Tibial nerve (tissue), 4 donors: ENCODE measurements at regions not wholly inside any gene's neighbourhood (a gene's known extent, or its start where the extent isn't known, plus 50 kb on each side); places are given as distances from the start of the nearest gene placed in this dataset.
A peak's percentile ranks its signal among the peaks of the same experiment; 100 is the strongest.
"Not testable (repeated sequence)": the region's sequence is repeated elsewhere in the genome, so short reads cannot be mapped to it uniquely, and the experiment has no call there.

ENCODE experiments used
- DNase-seq, 2 donors: peaks; one replicate each; pipeline ENCODE4 v3.0.0-alpha.2; 2019; ENCODE audit warnings: low spot score in 2 of 2
- H3K27ac ChIP-seq, 4 donors: fragments of 200-600 bp; sonication (generic) in 3 of 4; one replicate each; pipeline ENCODE4 v1.5.1; 2017 to 2019; ENCODE audit warnings: mild to moderate bottlenecking in 1 of 4
- H3K27me3 ChIP-seq, 2 donors: fragments of 200-600 bp; sonication (generic) in 1 of 2; one replicate each; pipeline versions ENCODE4 v1.5.1 to v1.6.0; 2017 to 2019
- H3K36me3 ChIP-seq, 3 donors: fragments of 200-600 bp; sonication (generic); one replicate each; pipeline ENCODE4 v1.5.1; 2018 to 2019
- H3K4me1 ChIP-seq, 4 donors: fragments of 200-600 bp; sonication (generic) in 3 of 4; one replicate each; pipeline ENCODE4 v1.5.1; 2017 to 2019
- H3K4me3 ChIP-seq, 4 donors: fragments of 200-600 bp; sonication (generic) in 3 of 4; one replicate each; pipeline ENCODE4 v1.5.1; 2017 to 2019; ENCODE audit warnings: mild to moderate bottlenecking in 1 of 4, moderate library complexity in 1 of 4
- H3K9me3 ChIP-seq, 4 donors: fragments of 200-600 bp; sonication (generic) in 3 of 4; one replicate each; pipeline ENCODE4 v1.5.1; 2017 to 2019
- CTCF ChIP-seq, 5 experiments: fragments of 200-600 bp in 3 of 5; fragments of 450-650 bp in 2 of 5; sonication (generic) in 3 of 5; IDR thresholded peaks; one replicate each; pipeline ENCODE4 v1.5.1; 2016 to 2019; ENCODE audit warnings: antibody characterized with exemption in 5 of 5, mild to moderate bottlenecking in 3 of 5, moderate library complexity in 2 of 5
- EP300 ChIP-seq, 2 donors: sonication (generic); formaldehyde crosslinking; IDR thresholded peaks; one replicate each; pipeline ENCODE4 v1.6.1; 2017; ENCODE audit warnings: antibody characterized with exemption in 2 of 2, mild to moderate bottlenecking in 1 of 2
- POLR2A ChIP-seq, 2 donors: fragments of 450-650 bp; IDR thresholded peaks; one replicate each; pipeline ENCODE4 v1.6.1; 2017; ENCODE audit warnings: antibody characterized with exemption in 2 of 2, mild to moderate bottlenecking in 2 of 2, moderate library complexity in 2 of 2
- WGBS, 2 donors: methylation state at CpG; one replicate each; pipeline ENCODE4 v1.1.5; 2018; 5-methylcytosine and 5-hydroxymethylcytosine counted together

GRCh38 chr18:10148189-10148929 is 234.5 kb downstream of the VAPA start:
- DNase-seq, result no peak
- 90 to 96% methylated on average over 8 of the region's 8 CpGs for WGBS, 2 donors
- Histone ChIP-seq H3K4me3 (no peak overlapping the region), H3K4me1 (peaks cover 0 to 10% (median 0%) of the 10 kb centered on the region in 4 donors), H3K27me3 (no peaks in the 10 kb centered on the region), H3K9me3 (no peaks in the 10 kb centered on the region), H3K36me3 (no peaks in the 10 kb centered on the region), H3K27ac (no peak overlapping the region)
- TF ChIP-seq CTCF (IDR thresholded peaks at IDR 0.05) (no peak), POLR2A (IDR thresholded peaks at IDR 0.05) (no peak), EP300 (IDR thresholded peaks at IDR 0.05) (no peak)

GRCh38 chr18:10149768-10150556 is 236.1 kb downstream of the VAPA start:
- peaks cover 0 to 4% (median 0%) of the 10 kb centered on the region in 4 donors for H3K4me1 ChIP-seq
- no peak for DNase-seq
- no peaks in the 10 kb centered on the region for H3K36me3 ChIP-seq
- H3K27ac ChIP-seq, result no peak overlapping the region
- TF ChIP-seq EP300 (IDR thresholded peaks at IDR 0.05), result no peak
- no peak for TF ChIP-seq CTCF (IDR thresholded peaks at IDR 0.05)
- TF ChIP-seq POLR2A (IDR thresholded peaks at IDR 0.05), result no peak
- no peaks in the 10 kb centered on the region for H3K9me3 ChIP-seq
- 88 to 92% methylated on average over 9 of the region's 9 CpGs for WGBS, 2 donors
- H3K27me3 ChIP-seq, result no peaks in the 10 kb centered on the region
- H3K4me3 ChIP-seq, result no peak overlapping the region

- not testable (repeated sequence) for H3K36me3 ChIP-seq, H3K9me3 ChIP-seq, H3K4me1 ChIP-seq, DNase-seq, H3K27me3 ChIP-seq, H3K4me3 ChIP-seq, H3K27ac ChIP-seq
- 69 to 77% methylated on average over 17 of the region's 17 CpGs for WGBS, 2 donors
Observed at GRCh38 chr18:10150576-10150975, 236.8 kb downstream of the VAPA start.

GRCh38 chr18:10152475-10152874 is 238.7 kb downstream of the VAPA start:
- H3K9me3 ChIP-seq, result peaks cover 0 to 3% (median 0%) of the 10 kb centered on the region in 4 donors
- peaks cover 0 to 4% (median 0%) of the 10 kb centered on the region in 4 donors for H3K4me1 ChIP-seq
- no peaks in the 10 kb centered on the region for H3K36me3 ChIP-seq
- no peak for DNase-seq
- no peak overlapping the region for H3K4me3 ChIP-seq
- H3K27ac ChIP-seq, result no peak overlapping the region
- no peaks in the 10 kb centered on the region for H3K27me3 ChIP-seq
- TF ChIP-seq EP300 (IDR thresholded peaks at IDR 0.05) (no peak), CTCF (IDR thresholded peaks at IDR 0.05) (no peak), POLR2A (IDR thresholded peaks at IDR 0.05) (no peak)
- 91 to 93% methylated on average over 7 of the region's 7 CpGs for WGBS, 2 donors

GRCh38 chr18:10153924-10154752 is 240.3 kb downstream of the VAPA start:
- peaks cover 0 to 4% (median 0%) of the 10 kb centered on the region in 4 donors for H3K4me1 ChIP-seq
- no peaks in the 10 kb centered on the region for H3K36me3 ChIP-seq
- no peak for DNase-seq
- H3K27ac ChIP-seq, result peak overlapping the region in 1 of 4 donors; percentile 8
- WGBS, 2 donors, result 55 to 67% methylated on average over 2 of the region's 2 CpGs
- H3K27me3 ChIP-seq, result no peaks in the 10 kb centered on the region
- TF ChIP-seq POLR2A (IDR thresholded peaks at IDR 0.05), result no peak
- TF ChIP-seq CTCF (IDR thresholded peaks at IDR 0.05), result no peak
- TF ChIP-seq EP300 (IDR thresholded peaks at IDR 0.05), result no peak
- H3K4me3 ChIP-seq, result no peak overlapping the region
- peaks cover 0 to 3% (median 0%) of the 10 kb centered on the region in 4 donors for H3K9me3 ChIP-seq
